Hepatocyte (in vitro differentiated cells): ENCODE measurements at regions not wholly inside any gene's neighbourhood (a gene's known extent, or its start where the extent isn't known, plus 50 kb on each side); places are given as distances from the start of the nearest gene placed in this dataset.

Source experiments
- DNase-seq: peaks from one replicate; pipeline ENCODE4 v3.0.0-alpha.2; 2016; ENCODE audit warnings: low spot score
- H2AFZ ChIP-seq: fragments of 200-600 bp; sonication (generic); 2 replicates; pipeline ENCODE4 v1.6.0; 2016; ENCODE audit warnings: antibody characterized with exemption, mild to moderate bottlenecking
- H3K27ac ChIP-seq: fragments of 200-600 bp; sonication (generic); 2 replicates; pipeline ENCODE4 v1.5.1; 2016; ENCODE audit warnings: mild to moderate bottlenecking
- H3K27me3 ChIP-seq: fragments of 200-600 bp; sonication (generic); 2 replicates; pipeline ENCODE4 v1.6.1; 2016
- H3K36me3 ChIP-seq: fragments of 200-600 bp; sonication (generic); replicated peaks from 2 replicates; pipeline ENCODE4 v1.5.1; 2016; ENCODE audit warnings: low read depth; ENCODE audit not compliant: insufficient read depth
- H3K4me1 ChIP-seq: fragments of 200-600 bp; sonication (generic); 2 replicates; pipeline ENCODE4 v1.5.1; 2016; ENCODE audit warnings: mild to moderate bottlenecking, moderate library complexity; ENCODE audit not compliant: insufficient read depth
- H3K4me2 ChIP-seq: fragments of 200-600 bp; sonication (generic); 2 replicates; pipeline ENCODE4 v1.6.0; 2016
- H3K4me3 ChIP-seq: fragments of 200-600 bp; sonication (generic); 2 replicates; pipeline ENCODE4 v1.5.1; 2016; ENCODE audit warnings: mild to moderate bottlenecking
- H3K79me2 ChIP-seq: fragments of 200-600 bp; sonication (generic); 2 replicates; pipeline ENCODE4 v1.6.0; 2017; ENCODE audit warnings: mild to moderate bottlenecking
- H3K9me2 ChIP-seq: fragments of 200-600 bp; sonication (generic); replicated peaks from 2 replicates; pipeline ENCODE4 v1.6.0; 2017; ENCODE audit warnings: mild to moderate bottlenecking; ENCODE audit not compliant: insufficient read depth
- H3K9me3 ChIP-seq: fragments of 200-600 bp; sonication (generic); 2 replicates; pipeline ENCODE4 v1.5.1; 2016; ENCODE audit warnings: low read depth, mild to moderate bottlenecking
- H4K20me1 ChIP-seq: fragments of 200-600 bp; sonication (generic); 2 replicates; pipeline ENCODE4 v1.6.0; 2016; ENCODE audit warnings: mild to moderate bottlenecking; ENCODE audit not compliant: insufficient read depth, poor library complexity, severe bottlenecking
- CTCF ChIP-seq: fragments of 200-600 bp; sonication (generic); IDR thresholded peaks from 2 replicates; pipeline ENCODE4 v1.5.1; 2016; ENCODE audit warnings: antibody characterized with exemption, mild to moderate bottlenecking; ENCODE audit not compliant: poor library complexity
- EZH2 ChIP-seq: fragments of 200-600 bp; sonication (generic); IDR thresholded peaks from 2 replicates; pipeline ENCODE4 v1.6.1; 2016; ENCODE audit warnings: antibody characterized with exemption, mild to moderate bottlenecking, borderline replicate concordance
- EZH2phosphoT487 ChIP-seq: fragments of 200-600 bp; sonication (generic); IDR thresholded peaks from one replicate; pipeline ENCODE4 v1.6.1; 2018; ENCODE audit warnings: antibody characterized with exemption, mild to moderate bottlenecking, low read depth, moderate library complexity; ENCODE audit not compliant: unreplicated experiment, severe bottlenecking
- WGBS: methylation state at CpG from one replicate; pipeline ENCODE4 v1.1.6; 2016; ENCODE audit warnings: low lambda C conversion rate; ENCODE audit errors: missing lambda C conversion rate; 5-methylcytosine and 5-hydroxymethylcytosine counted together

GRCh38 chr5:68352166-68352565, 136.6 kb downstream of the PIK3R1 start:
- H2AFZ ChIP-seq: no peak overlapping the region
- H4K20me1 ChIP-seq: no peaks in the 10 kb centered on the region
- no peak for DNase-seq
- TF ChIP-seq EZH2: no peak
- no peak for TF ChIP-seq EZH2phosphoT487
- no peaks in the 10 kb centered on the region for H3K9me2 ChIP-seq
- H3K4me2 ChIP-seq: no peak overlapping the region
- H3K79me2 ChIP-seq: no peaks in the 10 kb centered on the region
- no peaks in the 10 kb centered on the region for H3K9me3 ChIP-seq
- WGBS: 66% methylated on average over 3 of the region's 3 CpGs
- no peaks in the 10 kb centered on the region for H3K36me3 ChIP-seq
- H3K4me1 ChIP-seq: no peaks in the 10 kb centered on the region
- H3K4me3 ChIP-seq: no peak overlapping the region
- no peak overlapping the region for H3K27ac ChIP-seq
- no peaks in the 10 kb centered on the region for H3K27me3 ChIP-seq

GRCh38 chr5:68353605-68354004, 138.0 kb downstream of the PIK3R1 start:
- no peak for DNase-seq
- 51% methylated on average over 5 of the region's 5 CpGs for WGBS
- H3K4me2 ChIP-seq: no peak overlapping the region
- H4K20me1 ChIP-seq: no peaks in the 10 kb centered on the region
- H3K36me3 ChIP-seq: no peaks in the 10 kb centered on the region
- H2AFZ ChIP-seq: no peak overlapping the region
- no peak overlapping the region for H3K27ac ChIP-seq
- TF ChIP-seq CTCF (no peak), EZH2phosphoT487 (no peak), EZH2 (no peak)
- no peaks in the 10 kb centered on the region for H3K9me3 ChIP-seq
- H3K4me3 ChIP-seq: no peak overlapping the region
- no peaks in the 10 kb centered on the region for H3K9me2 ChIP-seq
- H3K79me2 ChIP-seq: no peaks in the 10 kb centered on the region
- no peaks in the 10 kb centered on the region for H3K27me3 ChIP-seq
- H3K4me1 ChIP-seq: no peaks in the 10 kb centered on the region

- H3K27me3 ChIP-seq: no peaks in the 10 kb centered on the region
- H3K9me2 ChIP-seq: no peaks in the 10 kb centered on the region
- no peaks in the 10 kb centered on the region for H3K4me1 ChIP-seq
- 83% methylated on average over 5 of the region's 5 CpGs for WGBS
- H3K9me3 ChIP-seq: no peaks in the 10 kb centered on the region
- H3K36me3 ChIP-seq: no peaks in the 10 kb centered on the region
- H3K4me3 ChIP-seq: no peak overlapping the region
- no peak overlapping the region for H3K27ac ChIP-seq
- no peak for DNase-seq
- TF ChIP-seq CTCF: no peak
- TF ChIP-seq EZH2: no peak
- TF ChIP-seq EZH2phosphoT487: no peak
- H3K4me2 ChIP-seq: no peak overlapping the region
- H4K20me1 ChIP-seq: no peaks in the 10 kb centered on the region
- H3K79me2 ChIP-seq: no peaks in the 10 kb centered on the region
- H2AFZ ChIP-seq: no peak overlapping the region
These were observed 138.8 kb downstream of the PIK3R1 start for GRCh38 chr5:68354315-68354714.

- H3K4me2 ChIP-seq: no peak overlapping the region
- H3K4me1 ChIP-seq: no peaks in the 10 kb centered on the region
- DNase-seq: no peak
- no peaks in the 10 kb centered on the region for H3K9me2 ChIP-seq
- TF ChIP-seq CTCF (no peak), EZH2 (no peak), EZH2phosphoT487 (no peak)
- no peak overlapping the region for H3K4me3 ChIP-seq
- H3K79me2 ChIP-seq: no peaks in the 10 kb centered on the region
- no peaks in the 10 kb centered on the region for H3K36me3 ChIP-seq
- no peak overlapping the region for H3K27ac ChIP-seq
- no peak overlapping the region for H2AFZ ChIP-seq
- 95% methylated on average over 6 of the region's 6 CpGs for WGBS
- no peaks in the 10 kb centered on the region for H3K9me3 ChIP-seq
- H4K20me1 ChIP-seq: no peaks in the 10 kb centered on the region
- H3K27me3 ChIP-seq: no peaks in the 10 kb centered on the region
These were observed 140.7 kb downstream of the PIK3R1 start for GRCh38 chr5:68356216-68356615.
